Liver (tissue), 8 donors: ENCODE measurements at regions not wholly inside any gene's neighbourhood (a gene's known extent, or its start where the extent isn't known, plus 50 kb on each side); places are given as distances from the start of the nearest gene placed in this dataset.

ENCODE experiments used
- DNase-seq: peaks from one replicate; pipeline ENCODE4 v3.0.0-alpha.2; 2017; ENCODE audit warnings: low spot score
- H3K27ac ChIP-seq, 2 donors: one replicate each; pipeline ENCODE4 v1.7.0; 2013; ENCODE audit warnings: inconsistent platforms in 2 of 2, low read length in 2 of 2, control low read depth in 1 of 2, low read depth in 1 of 2, mild to moderate bottlenecking in 1 of 2
- H3K27me3 ChIP-seq, 4 donors: one replicate each; pipeline versions ENCODE4 v1.6.1 to v1.7.0; 2013; ENCODE audit warnings: low read length in 3 of 4, inconsistent platforms in 1 of 4, mild to moderate bottlenecking in 1 of 4, moderate library complexity in 1 of 4; ENCODE audit not compliant: control insufficient read depth in 4 of 4, insufficient read depth in 4 of 4
- H3K36me3 ChIP-seq, 4 donors: one replicate each; pipeline versions ENCODE4 v1.6.1 to v1.7.0; 2013; ENCODE audit warnings: low read length in 3 of 4, mild to moderate bottlenecking in 3 of 4, low read depth in 1 of 4, moderate library complexity in 1 of 4; ENCODE audit not compliant: control insufficient read depth in 4 of 4, insufficient read depth in 3 of 4
- H3K4me1 ChIP-seq, 4 donors: one replicate each; pipeline versions ENCODE4 v1.6.1 to v1.7.0; 2013; ENCODE audit warnings: low read length in 3 of 4, mild to moderate bottlenecking in 3 of 4, moderate library complexity in 1 of 4; ENCODE audit not compliant: control insufficient read depth in 4 of 4, insufficient read depth in 4 of 4
- H3K4me3 ChIP-seq, 3 donors: one replicate each; pipeline versions ENCODE4 v1.6.1 to v1.7.0; 2013; ENCODE audit warnings: low read length in 3 of 3, control low read depth in 1 of 3, low read depth in 1 of 3, mild to moderate bottlenecking in 1 of 3
- H3K9ac ChIP-seq, 2 donors: one replicate each; pipeline ENCODE4 v1.7.0; 2013; ENCODE audit warnings: low read length in 2 of 2, mild to moderate bottlenecking in 2 of 2, moderate library complexity in 2 of 2, control low read depth in 1 of 2, low read depth in 1 of 2
- H3K9me3 ChIP-seq, 4 donors: one replicate each; pipeline versions ENCODE4 v1.6.1 to v1.7.0; 2013; ENCODE audit warnings: low read length in 3 of 4; ENCODE audit not compliant: control insufficient read depth in 4 of 4
- JUND ChIP-seq, 2 donors: IDR thresholded peaks; 2 replicates each; pipeline ENCODE4 v1.6.1; 2016; ENCODE audit warnings: antibody characterized with exemption in 2 of 2
- RAD21 ChIP-seq, 2 donors: IDR thresholded peaks; 2 replicates each; pipeline ENCODE4 v1.6.1; 2016; ENCODE audit warnings: antibody characterized with exemption in 2 of 2, mild to moderate bottlenecking in 2 of 2
- SP1 ChIP-seq: IDR thresholded peaks from 2 replicates; pipeline ENCODE4 v1.6.1; 2018; ENCODE audit warnings: antibody characterized with exemption, mild to moderate bottlenecking
- TAF1 ChIP-seq: conservative IDR thresholded peaks from 2 replicates; pipeline ENCODE4 v1.6.1; 2016; ENCODE audit warnings: antibody characterized with exemption, mild to moderate bottlenecking
- YY1 ChIP-seq: IDR thresholded peaks from 2 replicates; pipeline ENCODE4 v1.6.1; 2016; ENCODE audit warnings: antibody characterized with exemption, mild to moderate bottlenecking
- WGBS: extraction: QIAGEN DNeasy Blood & Tissue Kit; methylation state at CpG from one replicate; pipeline ENCODE4 v1.1.7; 2013; 5-methylcytosine and 5-hydroxymethylcytosine counted together
- TF ChIP-seq, protein P1 (sequence below): IDR thresholded peaks from 2 replicates; pipeline ENCODE4 v1.6.1; 2016; ENCODE audit warnings: antibody characterized with exemption, mild to moderate bottlenecking
- TF ChIP-seq, protein P2 (sequence below): fragments of 150-350 bp; IDR thresholded peaks from 2 replicates; pipeline ENCODE4 v1.5.1; 2017; ENCODE audit warnings: improper control_type of control experiment, low read depth, low read length; ENCODE audit not compliant: missing input control
- donor health status: healthy.
- donor health status: healthy.
- donor health status: healthy.
- donor health status: healthy.
- donor health status: healthy.

DNA sequence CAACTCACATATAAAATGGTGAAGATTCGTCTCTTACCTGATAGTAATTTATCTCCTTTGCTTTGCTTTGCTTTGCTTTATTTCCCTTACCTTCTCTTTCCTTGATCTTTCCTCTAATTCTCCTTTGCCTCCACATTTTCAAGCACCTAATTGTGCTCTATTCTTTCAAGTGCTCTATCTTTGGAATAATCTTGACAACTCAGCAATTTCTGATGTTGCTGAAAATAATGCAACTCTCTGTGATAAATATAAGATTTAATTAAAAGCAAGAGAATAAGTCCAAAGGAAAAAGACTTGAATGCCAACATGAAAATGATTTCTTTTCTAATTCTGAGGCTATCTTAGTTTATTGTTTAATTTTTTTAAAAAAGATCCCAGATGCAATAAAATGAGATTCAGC, 139.5 kb upstream of the SYT1 start:
- Histone ChIP-seq H3K9me3 (no peaks in the 10 kb centered on the region), H3K4me3 (no peak overlapping the region), H3K9ac (no peak overlapping the region), H3K36me3 (no peaks in the 10 kb centered on the region), H3K4me1 (no peaks in the 10 kb centered on the region), H3K27ac (no peak overlapping the region), H3K27me3 (no peaks in the 10 kb centered on the region)
- DNase-seq: no peak
- 78% methylated on average over 1 of the region's 1 CpG for WGBS
- TF ChIP-seq SP1 (no peak), TAF1 (no peak), JUND (IDR thresholded peaks at IDR 0.05) (no peak), RAD21 (IDR thresholded peaks at IDR 0.05) (no peak)
- TF ChIP-seq, protein P1, sequence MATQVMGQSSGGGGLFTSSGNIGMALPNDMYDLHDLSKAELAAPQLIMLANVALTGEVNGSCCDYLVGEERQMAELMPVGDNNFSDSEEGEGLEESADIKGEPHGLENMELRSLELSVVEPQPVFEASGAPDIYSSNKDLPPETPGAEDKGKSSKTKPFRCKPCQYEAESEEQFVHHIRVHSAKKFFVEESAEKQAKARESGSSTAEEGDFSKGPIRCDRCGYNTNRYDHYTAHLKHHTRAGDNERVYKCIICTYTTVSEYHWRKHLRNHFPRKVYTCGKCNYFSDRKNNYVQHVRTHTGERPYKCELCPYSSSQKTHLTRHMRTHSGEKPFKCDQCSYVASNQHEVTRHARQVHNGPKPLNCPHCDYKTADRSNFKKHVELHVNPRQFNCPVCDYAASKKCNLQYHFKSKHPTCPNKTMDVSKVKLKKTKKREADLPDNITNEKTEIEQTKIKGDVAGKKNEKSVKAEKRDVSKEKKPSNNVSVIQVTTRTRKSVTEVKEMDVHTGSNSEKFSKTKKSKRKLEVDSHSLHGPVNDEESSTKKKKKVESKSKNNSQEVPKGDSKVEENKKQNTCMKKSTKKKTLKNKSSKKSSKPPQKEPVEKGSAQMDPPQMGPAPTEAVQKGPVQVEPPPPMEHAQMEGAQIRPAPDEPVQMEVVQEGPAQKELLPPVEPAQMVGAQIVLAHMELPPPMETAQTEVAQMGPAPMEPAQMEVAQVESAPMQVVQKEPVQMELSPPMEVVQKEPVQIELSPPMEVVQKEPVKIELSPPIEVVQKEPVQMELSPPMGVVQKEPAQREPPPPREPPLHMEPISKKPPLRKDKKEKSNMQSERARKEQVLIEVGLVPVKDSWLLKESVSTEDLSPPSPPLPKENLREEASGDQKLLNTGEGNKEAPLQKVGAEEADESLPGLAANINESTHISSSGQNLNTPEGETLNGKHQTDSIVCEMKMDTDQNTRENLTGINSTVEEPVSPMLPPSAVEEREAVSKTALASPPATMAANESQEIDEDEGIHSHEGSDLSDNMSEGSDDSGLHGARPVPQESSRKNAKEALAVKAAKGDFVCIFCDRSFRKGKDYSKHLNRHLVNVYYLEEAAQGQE: no peak
- TF ChIP-seq, protein P2, sequence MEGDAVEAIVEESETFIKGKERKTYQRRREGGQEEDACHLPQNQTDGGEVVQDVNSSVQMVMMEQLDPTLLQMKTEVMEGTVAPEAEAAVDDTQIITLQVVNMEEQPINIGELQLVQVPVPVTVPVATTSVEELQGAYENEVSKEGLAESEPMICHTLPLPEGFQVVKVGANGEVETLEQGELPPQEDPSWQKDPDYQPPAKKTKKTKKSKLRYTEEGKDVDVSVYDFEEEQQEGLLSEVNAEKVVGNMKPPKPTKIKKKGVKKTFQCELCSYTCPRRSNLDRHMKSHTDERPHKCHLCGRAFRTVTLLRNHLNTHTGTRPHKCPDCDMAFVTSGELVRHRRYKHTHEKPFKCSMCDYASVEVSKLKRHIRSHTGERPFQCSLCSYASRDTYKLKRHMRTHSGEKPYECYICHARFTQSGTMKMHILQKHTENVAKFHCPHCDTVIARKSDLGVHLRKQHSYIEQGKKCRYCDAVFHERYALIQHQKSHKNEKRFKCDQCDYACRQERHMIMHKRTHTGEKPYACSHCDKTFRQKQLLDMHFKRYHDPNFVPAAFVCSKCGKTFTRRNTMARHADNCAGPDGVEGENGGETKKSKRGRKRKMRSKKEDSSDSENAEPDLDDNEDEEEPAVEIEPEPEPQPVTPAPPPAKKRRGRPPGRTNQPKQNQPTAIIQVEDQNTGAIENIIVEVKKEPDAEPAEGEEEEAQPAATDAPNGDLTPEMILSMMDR: no peak

DNA sequence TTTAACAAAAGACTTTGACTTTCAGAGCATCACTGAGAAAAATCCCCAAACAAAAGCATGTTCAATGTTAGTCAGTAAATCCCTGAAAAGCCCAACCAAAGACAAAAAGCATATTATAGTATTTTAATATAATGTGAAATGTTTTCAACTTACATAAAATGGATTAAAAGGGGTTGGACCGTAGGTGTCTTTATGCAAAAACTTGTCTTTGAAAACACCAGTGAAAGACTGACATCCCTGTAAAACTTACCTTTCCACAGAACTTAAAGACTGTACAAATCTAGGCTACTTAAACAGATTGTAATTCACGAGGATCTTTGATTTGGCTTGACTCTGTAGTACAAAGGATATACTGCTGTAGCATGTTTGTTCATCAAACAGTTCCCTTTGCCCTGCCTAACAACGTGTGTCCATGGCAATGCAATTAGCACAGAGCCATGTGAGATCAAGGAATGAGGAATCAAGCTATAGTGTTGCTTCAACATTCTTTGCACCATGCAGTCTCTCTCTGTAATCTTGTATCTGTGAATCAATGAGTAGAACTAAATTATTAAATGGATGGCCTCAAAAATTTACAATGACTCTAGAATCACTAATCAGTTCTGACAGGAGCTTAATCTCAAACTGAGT, 138.5 kb upstream of the SYT1 start:
- no peak overlapping the region for H3K27ac ChIP-seq
- no peak for DNase-seq

More for the DNA sequence above, 138.5 kb upstream of the SYT1 start:
- Histone ChIP-seq H3K36me3 (no peaks in the 10 kb centered on the region), H3K9ac (no peak overlapping the region), H3K27me3 (no peaks in the 10 kb centered on the region), H3K4me3 (no peak overlapping the region), H3K4me1 (no peaks in the 10 kb centered on the region), H3K9me3 (no peaks in the 10 kb centered on the region)
- 33% methylated on average over 3 of the region's 3 CpGs for WGBS
- no peak for TF ChIP-seq YY1
- TF ChIP-seq, protein P1: no peak
